MM.1S (cell line): ENCODE measurements at regions not wholly inside any gene's neighbourhood (a gene's known extent, or its start where the extent isn't known, plus 50 kb on each side); places are given as distances from the start of the nearest gene placed in this dataset.

Source experiments
- DNase-seq: peaks from one replicate; pipeline ENCODE4 v3.0.0-alpha.2; 2015
- H2AFZ ChIP-seq: fragments of 300-600 bp; sonication (generic); 2 replicates; pipeline ENCODE4 v1.6.0; 2016; ENCODE audit warnings: antibody characterized with exemption, low read length
- H3F3A ChIP-seq: fragments of 300-600 bp; sonication (generic); 2 replicates; pipeline ENCODE4 v1.6.1; 2016; ENCODE audit warnings: mild to moderate bottlenecking, antibody characterized with exemption, low read length, moderate library complexity, mixed read lengths; ENCODE audit not compliant: insufficient read depth
- H3K27ac ChIP-seq: fragments of 300-600 bp; sonication (generic); 2 replicates; pipeline ENCODE4 v1.5.1; 2016; ENCODE audit warnings: mild to moderate bottlenecking, low read length
- H3K27me3 ChIP-seq: fragments of 300-600 bp; sonication (generic); replicated peaks from 2 replicates; pipeline ENCODE4 v1.6.0; 2016; ENCODE audit warnings: low read length; ENCODE audit not compliant: insufficient read depth
- H3K36me3 ChIP-seq: fragments of 300-600 bp; sonication (generic); replicated peaks from 2 replicates; pipeline ENCODE4 v1.6.1; 2016; ENCODE audit warnings: mild to moderate bottlenecking, low read length, mixed read lengths; ENCODE audit not compliant: insufficient read depth
- H3K4me1 ChIP-seq: fragments of 300-600 bp; sonication (generic); 2 replicates; pipeline ENCODE4 v1.6.1; 2016; ENCODE audit warnings: low read length, mixed read lengths
- H3K4me2 ChIP-seq: fragments of 300-600 bp; sonication (generic); 2 replicates; pipeline ENCODE4 v1.6.0; 2016; ENCODE audit warnings: low read depth, low read length
- H3K4me3 ChIP-seq: fragments of 300-600 bp; sonication (generic); 2 replicates; pipeline ENCODE4 v1.5.1; 2016; ENCODE audit warnings: low read length, mixed read lengths
- H3K79me2 ChIP-seq: fragments of 300-600 bp; sonication (generic); 2 replicates; pipeline ENCODE4 v1.6.1; 2016; ENCODE audit warnings: mixed run types, low read length, mixed read lengths
- H3K9ac ChIP-seq: fragments of 300-600 bp; sonication (generic); 2 replicates; pipeline ENCODE4 v1.6.1; 2016; ENCODE audit warnings: low read length, mixed read lengths
- H3K9me2 ChIP-seq: fragments of 300-600 bp; sonication (generic); replicated peaks from 2 replicates; pipeline ENCODE4 v1.6.1; 2016; ENCODE audit warnings: mild to moderate bottlenecking, low read length, mixed read lengths; ENCODE audit not compliant: insufficient read depth
- H3K9me3 ChIP-seq: fragments of 300-600 bp; sonication (generic); replicated peaks from 2 replicates; pipeline ENCODE4 v1.6.1; 2016; ENCODE audit warnings: mild to moderate bottlenecking, low read length, mixed read lengths; ENCODE audit not compliant: insufficient read depth
- H4K20me1 ChIP-seq: fragments of 300-600 bp; sonication (generic); 2 replicates; pipeline ENCODE4 v1.6.1; 2016; ENCODE audit warnings: mild to moderate bottlenecking, low read length, moderate library complexity, mixed read lengths; ENCODE audit not compliant: insufficient read depth
- CTCF ChIP-seq: fragments of 300-600 bp; sonication (generic); IDR thresholded peaks from 2 replicates; pipeline ENCODE4 v1.5.1; 2016; ENCODE audit warnings: antibody characterized with exemption, low read length, mixed read lengths
- EZH2 ChIP-seq: fragments of 300-600 bp; sonication (generic); optimal IDR thresholded peaks from 2 replicates; pipeline ENCODE3; 2017; ENCODE audit warnings: low read depth, mild to moderate bottlenecking, antibody characterized with exemption, low read length, mixed read lengths
- EZH2phosphoT487 ChIP-seq: fragments of 300-600 bp; sonication (generic); IDR thresholded peaks from 2 replicates; pipeline ENCODE4 v1.6.1; 2018; ENCODE audit warnings: antibody characterized with exemption, low read length

GRCh38 chr10:111303887-111304286, 227.1 kb downstream of the ADRA2A start:
- no peak for DNase-seq
- Histone ChIP-seq H3K4me1 (no peaks in the 10 kb centered on the region), H3K4me2 (no peak overlapping the region), H3K9ac (no peak overlapping the region), H3K79me2 (no peaks in the 10 kb centered on the region), H4K20me1 (no peaks in the 10 kb centered on the region), H3K27me3 (no peaks in the 10 kb centered on the region), H3F3A (no peaks in the 10 kb centered on the region), H3K27ac (no peak overlapping the region), H3K4me3 (no peak overlapping the region), H2AFZ (no peak overlapping the region), H3K9me2 (no peaks in the 10 kb centered on the region), H3K9me3 (no peaks in the 10 kb centered on the region), H3K36me3 (no peaks in the 10 kb centered on the region)
- TF ChIP-seq CTCF = no peak
- TF ChIP-seq EZH2 = no peak
- TF ChIP-seq EZH2phosphoT487 = no peak

- H3K4me3 ChIP-seq = no peak overlapping the region
Observed at GRCh38 chr10:111316722-111317212, 239.9 kb downstream of the ADRA2A start.

DNA sequence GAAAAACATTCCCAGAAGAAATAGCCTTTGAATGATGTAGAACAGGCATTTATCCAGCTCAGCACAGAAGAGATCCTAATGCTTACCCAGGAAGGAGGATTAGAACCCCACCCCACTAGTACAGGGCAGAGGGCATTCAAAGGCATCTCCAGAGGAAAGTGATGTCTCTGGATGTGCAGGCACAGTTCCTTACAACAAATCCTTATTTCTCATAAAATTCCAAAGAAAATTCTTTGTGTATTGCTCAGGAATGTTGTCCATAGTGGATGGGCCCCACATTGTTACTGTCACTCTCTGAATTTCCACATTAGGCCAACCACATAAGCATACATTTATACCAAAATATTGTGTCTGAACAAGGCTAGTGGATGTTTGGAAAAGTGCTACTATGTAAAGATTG, 243.0 kb downstream of the ADRA2A start:
- no peaks in the 10 kb centered on the region for H3K79me2 ChIP-seq
- H3F3A ChIP-seq = no peaks in the 10 kb centered on the region
- no peaks in the 10 kb centered on the region for H3K9me3 ChIP-seq
- no peaks in the 10 kb centered on the region for H4K20me1 ChIP-seq
- H3K4me2 ChIP-seq = no peak overlapping the region
- no peaks in the 10 kb centered on the region for H3K4me1 ChIP-seq
- H3K4me3 ChIP-seq = no peak overlapping the region
- no peaks in the 10 kb centered on the region for H3K27me3 ChIP-seq
- TF ChIP-seq EZH2 (no peak), EZH2phosphoT487 (no peak), CTCF (no peak)
- DNase-seq = no peak
- H2AFZ ChIP-seq = no peak overlapping the region
- H3K36me3 ChIP-seq = no peaks in the 10 kb centered on the region
- no peak overlapping the region for H3K9ac ChIP-seq
- no peaks in the 10 kb centered on the region for H3K9me2 ChIP-seq
- H3K27ac ChIP-seq = no peak overlapping the region

More at GRCh38 chr10:111316722-111317212, 239.9 kb downstream of the ADRA2A start:
- Histone ChIP-seq H3K4me1 (no peaks in the 10 kb centered on the region), H3K36me3 (no peaks in the 10 kb centered on the region), H3K9me3 (no peaks in the 10 kb centered on the region), H3K4me2 (no peak overlapping the region), H3K27ac (no peak overlapping the region), H4K20me1 (no peaks in the 10 kb centered on the region), H3K27me3 (no peaks in the 10 kb centered on the region), H3K9ac (no peak overlapping the region), H3K79me2 (no peaks in the 10 kb centered on the region), H3K9me2 (no peaks in the 10 kb centered on the region), H2AFZ (no peak overlapping the region), H3F3A (no peaks in the 10 kb centered on the region)
- no peak for DNase-seq
- TF ChIP-seq CTCF (no peak), EZH2phosphoT487 (no peak), EZH2 (no peak)
